IMR-90 (cell line): ENCODE measurements at regions not wholly inside any gene's neighbourhood (a gene's known extent, or its start where the extent isn't known, plus 50 kb on each side); places are given as distances from the start of the nearest gene placed in this dataset.

ENCODE experiments used
- ATAC-seq: fragments of 200-7000 bp; cut with Tn5 transposase; 2 replicates; pipeline ENCODE4 v1.9.1; 2020; ENCODE audit warnings: low read depth, mild to moderate bottlenecking, moderate library complexity
- BruUV-seq: library from RNA; stranded (reverse); fragments of 400-500 nt; replicated peaks from 2 replicates; lab custom pipeline; 2021; lab: Mats Ljungman, UMichigan
- CTCF ChIA-PET: fragments of 300-600 bp; formaldehyde crosslinking; extraction: SDS; loops from one replicate; lab custom pipeline; 2021; ENCODE audit warnings: antibody characterized with exemption; lab: Yijun Ruan, JAX
- POLR2A ChIA-PET: fragments of 300-600 bp; sonication (Branson Sonifier 250); formaldehyde crosslinking; loops from one replicate; lab custom pipeline; 2022; ENCODE audit warnings: antibody characterized with exemption; ENCODE audit not compliant: unreplicated experiment; lab: Charles Lee
- DNase-seq: peaks from one replicate; pipeline ENCODE4 v3.0.0; 2013
- H2AFZ ChIP-seq: replicated peaks from 2 replicates; pipeline ENCODE3; 2013; ENCODE audit warnings: low read length, mild to moderate bottlenecking; ENCODE audit not compliant: poor library complexity
- H2AK5ac ChIP-seq: 2 replicates; pipeline ENCODE4 v1.6.1; 2013; ENCODE audit warnings: low read depth, low read length, inconsistent platforms
- H2AK9ac ChIP-seq: replicated peaks from 2 replicates; pipeline ENCODE3; 2013; ENCODE audit warnings: mild to moderate bottlenecking, low read depth, low read length, moderate library complexity; ENCODE audit not compliant: poor library complexity
- H2BK120ac ChIP-seq: 2 replicates; pipeline ENCODE4 v1.6.1; 2013; ENCODE audit warnings: low read depth, low read length, inconsistent platforms
- H2BK15ac ChIP-seq: 3 replicates; pipeline ENCODE4 v1.6.1; 2013; ENCODE audit warnings: low read depth, low read length, inconsistent platforms
- H2BK20ac ChIP-seq: 2 replicates; pipeline ENCODE4 v1.6.1; 2013; ENCODE audit warnings: low read depth, mild to moderate bottlenecking, inconsistent platforms, low read length, moderate library complexity
- H2BK5ac ChIP-seq: 2 replicates; pipeline ENCODE4 v1.6.1; 2013; ENCODE audit warnings: mild to moderate bottlenecking, low read depth, low read length, inconsistent platforms; ENCODE audit not compliant: poor library complexity, severe bottlenecking
- H3K14ac ChIP-seq: replicated peaks from 2 replicates; pipeline ENCODE4 v1.6.1; 2013; ENCODE audit warnings: low read depth, low read length, inconsistent platforms
- H3K18ac ChIP-seq: 2 replicates; pipeline ENCODE4 v1.6.1; 2013; ENCODE audit warnings: low read depth, low read length, control low read depth
- H3K23ac ChIP-seq: 2 replicates; pipeline ENCODE4 v1.6.1; 2013; ENCODE audit warnings: low read depth, low read length, inconsistent platforms
- H3K27ac ChIP-seq: 2 replicates; pipeline ENCODE4 v1.5.1; 2013; ENCODE audit warnings: mild to moderate bottlenecking, control low read depth, low read length; ENCODE audit not compliant: insufficient read depth
- H3K27me3 ChIP-seq: 2 replicates; pipeline ENCODE4 v1.6.1; 2013; ENCODE audit warnings: low read length; ENCODE audit not compliant: control insufficient read depth, insufficient read depth
- H3K36me3 ChIP-seq: 2 replicates; pipeline ENCODE4 v1.6.1; 2013; ENCODE audit warnings: low read length, mixed read lengths; ENCODE audit not compliant: control insufficient read depth, insufficient read depth
- H3K4ac ChIP-seq: 2 replicates; pipeline ENCODE4 v1.6.1; 2013; ENCODE audit warnings: low read depth, low read length, inconsistent platforms
- H3K4me1 ChIP-seq: 2 replicates; pipeline ENCODE4 v1.6.1; 2013; ENCODE audit warnings: low read length, mixed read lengths; ENCODE audit not compliant: control insufficient read depth, insufficient read depth
- H3K4me2 ChIP-seq: 2 replicates; pipeline ENCODE4 v1.6.1; 2013; ENCODE audit warnings: low read depth, mild to moderate bottlenecking, control low read depth, low read length, moderate library complexity
- H3K4me3 ChIP-seq: 2 replicates; pipeline ENCODE4 v1.5.1; 2013; ENCODE audit warnings: low read depth, mild to moderate bottlenecking, control low read depth, low read length, moderate library complexity; ENCODE audit not compliant: insufficient read depth
- H3K56ac ChIP-seq: 2 replicates; pipeline ENCODE4 v1.6.1; 2013; ENCODE audit warnings: low read length, inconsistent platforms; ENCODE audit not compliant: insufficient read depth; ENCODE audit errors: extremely low read depth
- H3K79me1 ChIP-seq, 2 experiments: 2 replicates each; pipeline ENCODE4 v1.6.1; 2013; ENCODE audit warnings: low read length in 2 of 2, inconsistent platforms in 1 of 2, low read depth in 1 of 2
- H3K9ac ChIP-seq: 2 replicates; pipeline ENCODE4 v1.6.1; 2013; ENCODE audit warnings: low read depth, low read length, control low read depth
- H3K9me1 ChIP-seq: 2 replicates; pipeline ENCODE4 v1.6.1; 2013; ENCODE audit warnings: low read length, inconsistent platforms; ENCODE audit not compliant: insufficient read depth
- H3K9me3 ChIP-seq: 2 replicates; pipeline ENCODE4 v1.6.1; 2013; ENCODE audit warnings: low read length; ENCODE audit not compliant: control insufficient read depth, insufficient read depth
- H4K20me1 ChIP-seq: 2 replicates; pipeline ENCODE4 v1.6.1; 2013; ENCODE audit warnings: low read length, inconsistent platforms; ENCODE audit not compliant: insufficient read depth
- H4K5ac ChIP-seq: 2 replicates; pipeline ENCODE4 v1.6.1; 2013; ENCODE audit warnings: mild to moderate bottlenecking, low read depth, low read length, control low read depth
- H4K8ac ChIP-seq, 2 experiments: 2 replicates each; pipeline ENCODE4 v1.6.1; 2013; ENCODE audit warnings: low read depth in 2 of 2, low read length in 2 of 2, control low read depth in 1 of 2, inconsistent platforms in 1 of 2
- H4K91ac ChIP-seq: 2 replicates; pipeline ENCODE4 v1.6.1; 2013; ENCODE audit warnings: low read depth, low read length, inconsistent platforms; ENCODE audit not compliant: insufficient read depth
- CHD1 ChIP-seq: IDR thresholded peaks from 2 replicates; pipeline ENCODE4 v1.6.1; 2012; ENCODE audit warnings: low read depth, low read length, improper control_type of control experiment
- MAFK ChIP-seq: IDR thresholded peaks from 2 replicates; pipeline ENCODE4 v1.6.1; 2012; ENCODE audit warnings: low read depth, low read length, improper control_type of control experiment
- MAZ ChIP-seq: IDR thresholded peaks from 2 replicates; pipeline ENCODE4 v1.6.1; 2012; ENCODE audit warnings: low read depth, mild to moderate bottlenecking, low read length, improper control_type of control experiment, moderate library complexity, borderline replicate concordance
- POLR2A ChIP-seq: IDR thresholded peaks from 2 replicates; pipeline ENCODE4 v1.6.1; 2012; ENCODE audit warnings: mild to moderate bottlenecking, low read depth, low read length
- RAD21 ChIP-seq: IDR thresholded peaks from 2 replicates; pipeline ENCODE4 v1.6.1; 2012; ENCODE audit warnings: low read length, improper control_type of control experiment
- RCOR1 ChIP-seq: IDR thresholded peaks from 2 replicates; pipeline ENCODE4 v1.6.1; 2012; ENCODE audit warnings: mild to moderate bottlenecking, low read length, improper control_type of control experiment; ENCODE audit not compliant: insufficient replicate concordance
- WGBS, 2 experiments: methylation state at CpG; one replicate each; pipeline versions ENCODE4 v1.1.5 to v1.1.7; 2013; ENCODE audit warnings: missing lambda C conversion rate in 2 of 2; ENCODE audit not compliant: insufficient read length in 1 of 2; ENCODE audit errors: extremely low coverage in 2 of 2; 5-methylcytosine and 5-hydroxymethylcytosine counted together
- dilution Hi-C: fragments of 300-500 bp; cut with HindIII; formaldehyde crosslinking; loops from one replicate; pipeline ENCODE4 v1.14.3; 2018; ENCODE audit warnings: low sequenced_read_pairs; ENCODE audit not compliant: unreplicated experiment
- in situ Hi-C: fragments of 300-500 bp; cut with MboI; formaldehyde crosslinking; loops from 3 replicates; pipeline ENCODE4 v1.14.3; 2019; ENCODE audit warnings: low sequenced_read_pairs, inconsistent platforms, mixed read lengths
- intact Hi-C: fragments of 100-400 bp; cut with micrococcal nuclease; formaldehyde crosslinking; loops from 2 replicates; pipeline ENCODE4 v1.10.0; 2022
- TF ChIP-seq, protein P1 (sequence below): fragments of 150-350 bp; IDR thresholded peaks from 2 replicates; pipeline ENCODE4 v1.6.1; 2017; ENCODE audit warnings: mild to moderate bottlenecking, antibody characterized with exemption, low read length, low read depth

DNA sequence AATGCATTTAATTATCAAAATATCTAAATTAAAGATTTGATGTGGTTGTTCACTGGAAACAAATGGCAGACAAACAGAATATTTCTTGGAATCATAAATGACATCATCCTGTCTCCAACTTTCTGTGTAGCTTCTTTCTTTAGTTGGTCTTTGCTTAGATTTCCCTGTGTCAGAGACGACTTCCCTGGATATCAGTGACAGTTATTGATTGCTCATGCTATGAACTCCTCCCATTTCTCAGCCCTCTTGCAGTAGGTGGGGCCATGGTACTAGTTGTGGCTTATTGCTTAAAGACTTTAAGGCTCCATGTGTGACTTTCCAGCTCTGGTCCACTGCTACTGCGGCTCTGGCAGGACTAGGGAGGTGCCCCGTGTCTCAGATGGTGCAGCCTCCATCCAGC lies 592.6 kb downstream of the MTRR start:
- H4K20me1 ChIP-seq: no peaks in the 10 kb centered on the region
- ATAC-seq (no peak), DNase-seq (no peak)
- no CpG with 5 or more reads among the region's 3 CpGs for WGBS, 2 experiments
- H2BK120ac ChIP-seq: no peak overlapping the region
- no peaks in the 10 kb centered on the region for H3K9me1 ChIP-seq
- H4K8ac ChIP-seq: no peak overlapping the region
- dilution Hi-C loops (no loop called here), in situ Hi-C loops (no loop called here), intact Hi-C loops (no loop called here)
- H4K5ac ChIP-seq: no peak overlapping the region
- no peak overlapping the region for H3K4me3 ChIP-seq
- 0 out of 2 replicates have a peak, but pooled peaks cover 2% of the 10 kb centered on the region for H3K4me1 ChIP-seq
- H3K9ac ChIP-seq: no peak overlapping the region
- H2BK5ac ChIP-seq: no peak overlapping the region
- H3K9me3 ChIP-seq: no peaks in the 10 kb centered on the region
- no TSS peak for BruUV-seq
- H3K4ac ChIP-seq: no peak overlapping the region
- H3K14ac ChIP-seq: no peak overlapping the region
- no peak overlapping the region for H3K23ac ChIP-seq
- H3K27ac ChIP-seq: no peak overlapping the region
- peaks cover 7% of the 10 kb centered on the region for H3K36me3 ChIP-seq
- H3K56ac ChIP-seq: no peak overlapping the region
- peaks cover 5 to 11% of the 10 kb centered on the region in 2 experiments; a peak in 3 of 4 replicates for H3K79me1 ChIP-seq
- no peak overlapping the region for H2BK15ac ChIP-seq
- H3K27me3 ChIP-seq: no peaks in the 10 kb centered on the region
- no peak overlapping the region for H2AK5ac ChIP-seq
- H2AK9ac ChIP-seq: no peak overlapping the region
- no peak overlapping the region for H3K4me2 ChIP-seq
- POLR2A ChIA-PET: interaction anchor here (0.7 kb wide), 1 partner anchor 76 kb away, joined by 3 read pairs; no protein-coding TSS in a partner anchor
- CTCF ChIA-PET: no interaction called here
- TF ChIP-seq, protein P1, sequence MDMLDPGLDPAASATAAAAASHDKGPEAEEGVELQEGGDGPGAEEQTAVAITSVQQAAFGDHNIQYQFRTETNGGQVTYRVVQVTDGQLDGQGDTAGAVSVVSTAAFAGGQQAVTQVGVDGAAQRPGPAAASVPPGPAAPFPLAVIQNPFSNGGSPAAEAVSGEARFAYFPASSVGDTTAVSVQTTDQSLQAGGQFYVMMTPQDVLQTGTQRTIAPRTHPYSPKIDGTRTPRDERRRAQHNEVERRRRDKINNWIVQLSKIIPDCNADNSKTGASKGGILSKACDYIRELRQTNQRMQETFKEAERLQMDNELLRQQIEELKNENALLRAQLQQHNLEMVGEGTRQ: no peak
- TF ChIP-seq MAFK (no peak), RCOR1 (no peak), CHD1 (no peak), POLR2A (no peak), RAD21 (no peak), MAZ (no peak)
- H4K91ac ChIP-seq: no peak overlapping the region
- no peak overlapping the region for H2BK20ac ChIP-seq
- no peak overlapping the region for H3K18ac ChIP-seq
- H2AFZ ChIP-seq: no peak overlapping the region
